Upper lobe of right lung (tissue), 1 donor: ENCODE measurements at regions not wholly inside any gene's neighbourhood (a gene's known extent, or its start where the extent isn't known, plus 50 kb on each side); places are given as distances from the start of the nearest gene placed in this dataset.
"Not testable (repeated sequence)": the region's sequence is repeated elsewhere in the genome, so short reads cannot be mapped to it uniquely, and the experiment has no call there.

ENCODE experiments used
- ATAC-seq: fragments of 200-7000 bp; cut with Tn5 transposase; one replicate; pipeline ENCODE4 v1.9.1; 2020; ENCODE audit warnings: mild to moderate bottlenecking, moderate library complexity
- DNase-seq: peaks from one replicate; pipeline ENCODE4 v3.0.0-alpha.2; 2020
- H3K27ac ChIP-seq: fragments of 200-600 bp; one replicate; pipeline ENCODE4 v1.8.0; 2022
- H3K27me3 ChIP-seq: fragments of 200-600 bp; one replicate; pipeline ENCODE4 v1.8.0; 2022; ENCODE audit warnings: mild to moderate bottlenecking
- H3K36me3 ChIP-seq: fragments of 200-600 bp; one replicate; pipeline ENCODE4 v1.8.0; 2022
- H3K4me1 ChIP-seq: fragments of 200-600 bp; one replicate; pipeline ENCODE4 v1.8.0; 2022
- H3K4me3 ChIP-seq: fragments of 200-600 bp; one replicate; pipeline ENCODE4 v1.8.0; 2022; ENCODE audit warnings: mild to moderate bottlenecking
- H3K9me3 ChIP-seq: fragments of 200-600 bp; one replicate; pipeline ENCODE4 v1.8.0; 2022
- CTCF ChIP-seq: fragments of 200-600 bp; IDR thresholded peaks from one replicate; pipeline ENCODE4 v1.8.0; 2022; ENCODE audit warnings: antibody characterized with exemption
- intact Hi-C: fragments of 100-400 bp; cut with DNase I; formaldehyde crosslinking; loops from one replicate; pipeline ENCODE4 v1.11.0; 2022
- donor health status: DM: no; HTN: yes; CAD: no; lungs with severe emphysema.

DNA sequence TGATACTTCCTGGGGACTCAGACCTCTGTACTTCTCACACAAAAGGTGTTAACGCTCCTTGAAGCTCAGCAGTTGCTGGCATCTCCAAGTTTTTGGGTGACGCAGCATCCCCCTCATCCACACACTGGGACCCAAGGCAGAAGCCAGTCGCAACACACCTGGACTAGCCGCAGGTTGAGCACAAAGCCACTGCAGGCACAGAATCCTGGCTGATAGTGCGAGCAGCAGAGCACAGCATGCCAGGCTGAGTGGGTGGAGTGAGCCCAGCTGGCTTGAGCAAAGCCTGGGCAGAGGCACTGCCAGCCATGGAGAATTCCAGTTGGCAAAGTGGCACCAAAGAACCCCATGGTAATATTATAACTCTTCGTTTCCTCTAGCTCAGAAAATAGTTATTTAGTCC is 873.2 kb upstream of the NDST4 start:
- Histone ChIP-seq H3K27me3 (no peaks in the 10 kb centered on the region), H3K4me1 (no peaks in the 10 kb centered on the region), H3K27ac (no peak overlapping the region), H3K36me3 (no peaks in the 10 kb centered on the region), H3K4me3 (no peak overlapping the region), H3K9me3 (no peaks in the 10 kb centered on the region)
- no peak for TF ChIP-seq CTCF
- intact Hi-C loops: no loop called here
- DNase-seq: no peak
- ATAC-seq: no peak

DNA sequence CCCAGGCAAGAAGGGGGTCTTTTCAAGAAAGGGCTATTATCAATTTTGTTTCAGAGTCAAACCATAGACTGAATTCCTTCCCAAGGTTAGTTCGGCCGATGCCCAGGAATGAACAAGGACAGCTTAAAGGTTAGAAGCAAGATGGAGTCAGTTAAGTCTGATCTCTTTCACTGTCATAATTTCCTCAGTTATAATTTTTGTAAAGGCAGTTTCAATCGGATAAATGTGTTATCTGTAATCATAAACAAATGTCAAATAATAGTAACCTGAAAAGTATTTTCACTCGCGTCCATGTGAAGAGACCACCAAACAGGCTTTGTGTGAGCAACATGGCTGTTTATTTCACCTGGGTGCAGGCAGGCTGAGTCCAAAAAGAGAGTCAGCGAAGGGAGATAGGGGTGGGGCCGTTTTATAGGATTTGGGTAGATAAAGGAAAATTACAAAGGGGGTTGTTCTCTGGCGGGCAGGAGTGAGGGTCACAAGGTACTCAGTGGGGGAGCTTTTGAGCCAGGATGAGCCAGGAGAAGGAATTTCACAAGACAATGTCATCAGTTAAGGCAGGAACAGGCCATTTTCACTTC is 862.1 kb upstream of the NDST4 start:
- H3K27ac ChIP-seq, DNase-seq, H3K27me3 ChIP-seq, intact Hi-C loops, H3K4me1 ChIP-seq, H3K9me3 ChIP-seq, ATAC-seq, H3K36me3 ChIP-seq, H3K4me3 ChIP-seq: not testable (repeated sequence)

DNA sequence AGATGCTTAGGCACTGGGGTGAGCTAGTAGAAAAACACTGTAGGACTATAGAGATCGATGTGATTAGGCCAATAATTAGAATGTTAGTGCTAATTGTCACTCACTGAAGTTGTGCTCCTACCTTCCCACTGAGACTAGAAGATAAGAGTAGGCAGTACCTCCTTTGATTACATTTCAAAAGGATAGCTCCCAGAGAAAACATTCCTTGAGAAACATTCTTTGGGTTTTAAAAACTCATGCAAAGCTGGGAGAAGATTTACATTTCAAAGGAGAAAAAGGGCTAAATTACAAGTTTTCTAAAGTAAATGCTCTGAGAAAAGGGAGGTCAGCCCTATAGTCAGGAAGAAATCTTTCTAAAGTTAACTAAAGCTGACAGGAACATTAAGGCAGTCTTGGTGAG is 860.3 kb upstream of the NDST4 start:
- Histone ChIP-seq H3K4me3 (no peak overlapping the region), H3K36me3 (no peaks in the 10 kb centered on the region), H3K27me3 (no peaks in the 10 kb centered on the region), H3K27ac (no peak overlapping the region), H3K4me1 (no peaks in the 10 kb centered on the region), H3K9me3 (no peaks in the 10 kb centered on the region)
- intact Hi-C loops: no loop called here
- no peak for ATAC-seq
- TF ChIP-seq CTCF: no peak
- no peak for DNase-seq

DNA sequence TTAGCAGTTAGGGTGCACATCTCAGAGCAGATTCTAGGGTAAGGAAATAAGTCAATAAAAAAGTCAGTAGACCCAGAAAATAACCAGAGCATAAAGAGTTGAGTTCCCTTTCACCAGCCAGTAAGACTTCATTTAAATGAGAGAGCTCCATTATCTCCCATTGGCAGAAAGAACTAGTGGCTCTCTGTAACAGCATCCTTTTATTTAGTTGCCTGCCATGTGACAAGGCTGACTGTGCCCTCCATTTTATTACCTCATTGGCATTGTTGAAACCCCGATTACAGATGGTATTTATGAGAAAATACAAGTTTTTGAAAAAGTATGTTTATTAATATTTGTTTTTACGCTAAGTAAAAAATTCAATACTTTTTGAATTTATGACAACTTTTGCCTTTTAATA is 859.5 kb upstream of the NDST4 start:
- Histone ChIP-seq H3K9me3 (no peaks in the 10 kb centered on the region), H3K27ac (no peak overlapping the region), H3K4me3 (no peak overlapping the region), H3K27me3 (no peaks in the 10 kb centered on the region), H3K36me3 (no peaks in the 10 kb centered on the region), H3K4me1 (no peaks in the 10 kb centered on the region)
- intact Hi-C loops: no loop called here
- no peak for DNase-seq
- TF ChIP-seq CTCF: no peak
- no peak for ATAC-seq

GRCh38 chr4:115970859-115971258 is 857.4 kb upstream of the NDST4 start:
- intact Hi-C loops: no loop called here
- no peak overlapping the region for H3K4me3 ChIP-seq
- no peaks in the 10 kb centered on the region for H3K9me3 ChIP-seq
- DNase-seq (no peak), ATAC-seq (no peak)
- H3K27me3 ChIP-seq: no peaks in the 10 kb centered on the region
- no peak for TF ChIP-seq CTCF
- H3K4me1 ChIP-seq: no peaks in the 10 kb centered on the region
- no peak overlapping the region for H3K27ac ChIP-seq
- no peaks in the 10 kb centered on the region for H3K36me3 ChIP-seq

DNA sequence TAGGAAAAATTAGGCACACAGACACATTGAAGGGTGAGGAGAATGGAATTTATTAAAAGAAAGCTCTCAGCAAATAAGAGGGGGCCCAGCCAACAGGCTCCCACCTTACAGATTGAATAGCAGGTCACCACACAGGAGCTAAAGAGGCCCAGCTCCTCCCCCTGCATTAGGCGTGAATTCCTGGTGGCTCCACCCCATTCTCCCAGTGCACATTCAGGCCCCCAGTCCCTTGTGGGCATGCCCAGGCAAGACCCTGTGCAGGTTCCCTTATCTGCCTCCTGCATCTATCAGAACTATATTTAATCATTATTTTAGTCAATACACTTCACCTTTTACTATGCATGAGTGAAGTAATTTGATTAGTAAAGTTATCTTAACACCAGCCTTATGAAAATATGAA is 856.3 kb upstream of the NDST4 start:
- no peaks in the 10 kb centered on the region for H3K4me1 ChIP-seq
- H3K27me3 ChIP-seq: no peaks in the 10 kb centered on the region
- no peak overlapping the region for H3K4me3 ChIP-seq
- H3K36me3 ChIP-seq: no peaks in the 10 kb centered on the region
- no peak for ATAC-seq
- intact Hi-C loops: no loop called here
- TF ChIP-seq CTCF: no peak
- DNase-seq: no peak
- H3K9me3 ChIP-seq: no peaks in the 10 kb centered on the region
- no peak overlapping the region for H3K27ac ChIP-seq
